HepG2 (cell line): ENCODE measurements at regions not wholly inside any gene's neighbourhood (a gene's known extent, or its start where the extent isn't known, plus 50 kb on each side); places are given as distances from the start of the nearest gene placed in this dataset.

Experiments
- CHD2 ChIP-seq: IDR thresholded peaks from 2 replicates; pipeline ENCODE4 v1.6.1; 2011; ENCODE audit warnings: low read depth, low read length, improper control_type of control experiment
- MEIS2 ChIP-seq: sonication (generic); formaldehyde crosslinking; IDR thresholded peaks from 2 replicates; pipeline ENCODE4 v1.9.0; 2021; ENCODE audit warnings: mild to moderate bottlenecking, missing genetic modification reagents
- ZNF296 ChIP-seq: sonication (generic); formaldehyde crosslinking; conservative IDR thresholded peaks from 2 replicates; pipeline ENCODE4 v1.5.0; 2020; ENCODE audit warnings: mild to moderate bottlenecking, missing genetic modification reagents
- TF ChIP-seq, protein P1 (sequence below): sonication (generic); formaldehyde crosslinking; IDR thresholded peaks from 2 replicates; pipeline ENCODE4 v1.5.0; 2020; ENCODE audit warnings: mild to moderate bottlenecking, missing genetic modification reagents, moderate library complexity

DNA sequence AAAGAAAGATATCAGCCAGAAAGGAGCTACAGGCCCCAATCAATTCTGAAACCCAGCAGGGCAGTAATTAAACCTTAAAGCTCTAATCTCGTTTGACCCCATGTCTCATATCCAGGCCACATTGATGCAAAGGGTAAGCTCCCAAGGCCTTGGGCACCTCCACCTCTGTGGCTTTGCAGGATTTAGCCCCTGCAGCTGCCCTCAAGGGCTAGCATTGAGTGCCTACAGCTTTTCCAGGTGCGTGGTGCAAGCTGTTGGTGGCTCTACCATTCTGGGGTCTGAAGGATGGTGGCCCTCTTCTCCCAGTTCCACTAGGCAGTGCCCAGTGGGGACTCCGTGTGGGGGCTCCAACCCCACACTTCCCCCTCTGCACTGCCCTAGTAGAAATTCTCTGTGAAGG lies 429.9 kb downstream of the NPHP4 start:
- TF ChIP-seq, protein P1, sequence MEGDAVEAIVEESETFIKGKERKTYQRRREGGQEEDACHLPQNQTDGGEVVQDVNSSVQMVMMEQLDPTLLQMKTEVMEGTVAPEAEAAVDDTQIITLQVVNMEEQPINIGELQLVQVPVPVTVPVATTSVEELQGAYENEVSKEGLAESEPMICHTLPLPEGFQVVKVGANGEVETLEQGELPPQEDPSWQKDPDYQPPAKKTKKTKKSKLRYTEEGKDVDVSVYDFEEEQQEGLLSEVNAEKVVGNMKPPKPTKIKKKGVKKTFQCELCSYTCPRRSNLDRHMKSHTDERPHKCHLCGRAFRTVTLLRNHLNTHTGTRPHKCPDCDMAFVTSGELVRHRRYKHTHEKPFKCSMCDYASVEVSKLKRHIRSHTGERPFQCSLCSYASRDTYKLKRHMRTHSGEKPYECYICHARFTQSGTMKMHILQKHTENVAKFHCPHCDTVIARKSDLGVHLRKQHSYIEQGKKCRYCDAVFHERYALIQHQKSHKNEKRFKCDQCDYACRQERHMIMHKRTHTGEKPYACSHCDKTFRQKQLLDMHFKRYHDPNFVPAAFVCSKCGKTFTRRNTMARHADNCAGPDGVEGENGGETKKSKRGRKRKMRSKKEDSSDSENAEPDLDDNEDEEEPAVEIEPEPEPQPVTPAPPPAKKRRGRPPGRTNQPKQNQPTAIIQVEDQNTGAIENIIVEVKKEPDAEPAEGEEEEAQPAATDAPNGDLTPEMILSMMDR, result no peak
- TF ChIP-seq CHD2 (no peak), MEIS2 (CRISPR knock-in tag) (no peak), ZNF296 (CRISPR knock-in tag) (no peak)
